Peyer's patch (tissue), 4 donors: ENCODE measurements at regions not wholly inside any gene's neighbourhood (a gene's known extent, or its start where the extent isn't known, plus 50 kb on each side); places are given as distances from the start of the nearest gene placed in this dataset.

ENCODE experiments used
- DNase-seq, 3 donors: peaks; one replicate each; pipeline ENCODE4 v3.0.0-alpha.2; 2017 to 2019
- H3K27ac ChIP-seq, 4 donors: fragments of 200-600 bp; sonication (generic); one replicate each; pipeline ENCODE4 v1.5.1; 2016 to 2019
- H3K27me3 ChIP-seq, 2 donors: fragments of 200-600 bp; sonication (generic); one replicate each; pipeline ENCODE4 v1.5.1; 2019
- H3K36me3 ChIP-seq, 3 donors: fragments of 200-600 bp; sonication (generic); one replicate each; pipeline ENCODE4 v1.5.1; 2016 to 2019
- H3K4me1 ChIP-seq, 4 donors: fragments of 200-600 bp; sonication (generic); one replicate each; pipeline ENCODE4 v1.5.1; 2016 to 2019
- H3K4me3 ChIP-seq, 4 donors: fragments of 200-600 bp; sonication (generic); 1 replicate in 3 of 4; 2 replicates in 1 of 4; pipeline ENCODE4 v1.5.1; 2016 to 2019; ENCODE audit warnings: mild to moderate bottlenecking in 1 of 4
- H3K9me3 ChIP-seq, 4 donors: fragments of 200-600 bp; sonication (generic); one replicate each; pipeline ENCODE4 v1.5.1; 2016 to 2019; ENCODE audit warnings: mild to moderate bottlenecking in 1 of 4
- CTCF ChIP-seq, 6 experiments: fragments of 450-650 bp in 4 of 6; fragments of 200-600 bp in 2 of 6; sonication (generic) in 1 of 6; IDR thresholded peaks; one replicate each; pipeline ENCODE4 v1.5.1; 2017 to 2019; ENCODE audit warnings: antibody characterized with exemption in 6 of 6, mild to moderate bottlenecking in 3 of 6, moderate library complexity in 1 of 6
- POLR2A ChIP-seq, 2 donors: fragments of 450-650 bp; IDR thresholded peaks; one replicate each; pipeline ENCODE4 v1.5.1; 2017; ENCODE audit warnings: antibody characterized with exemption in 2 of 2, mild to moderate bottlenecking in 2 of 2, moderate library complexity in 2 of 2

- no peak for TF ChIP-seq CTCF (IDR thresholded peaks at IDR 0.05)
- TF ChIP-seq POLR2A (IDR thresholded peaks at IDR 0.05), result no peak
- H3K27me3 ChIP-seq, result no peaks in the 10 kb centered on the region
- H3K27ac ChIP-seq, result peak overlapping the region in 1 of 4 donors; percentile 57
- H3K4me3 ChIP-seq, result no peak overlapping the region
- peaks cover 0 to 4% (median 0%) of the 10 kb centered on the region in 4 donors for H3K4me1 ChIP-seq
- no peaks in the 10 kb centered on the region for H3K9me3 ChIP-seq
- no peak for DNase-seq
- no peaks in the 10 kb centered on the region for H3K36me3 ChIP-seq
Measured at GRCh38 chr10:78937393-78937792, 131.4 kb upstream of the ZMIZ1 start.

DNA sequence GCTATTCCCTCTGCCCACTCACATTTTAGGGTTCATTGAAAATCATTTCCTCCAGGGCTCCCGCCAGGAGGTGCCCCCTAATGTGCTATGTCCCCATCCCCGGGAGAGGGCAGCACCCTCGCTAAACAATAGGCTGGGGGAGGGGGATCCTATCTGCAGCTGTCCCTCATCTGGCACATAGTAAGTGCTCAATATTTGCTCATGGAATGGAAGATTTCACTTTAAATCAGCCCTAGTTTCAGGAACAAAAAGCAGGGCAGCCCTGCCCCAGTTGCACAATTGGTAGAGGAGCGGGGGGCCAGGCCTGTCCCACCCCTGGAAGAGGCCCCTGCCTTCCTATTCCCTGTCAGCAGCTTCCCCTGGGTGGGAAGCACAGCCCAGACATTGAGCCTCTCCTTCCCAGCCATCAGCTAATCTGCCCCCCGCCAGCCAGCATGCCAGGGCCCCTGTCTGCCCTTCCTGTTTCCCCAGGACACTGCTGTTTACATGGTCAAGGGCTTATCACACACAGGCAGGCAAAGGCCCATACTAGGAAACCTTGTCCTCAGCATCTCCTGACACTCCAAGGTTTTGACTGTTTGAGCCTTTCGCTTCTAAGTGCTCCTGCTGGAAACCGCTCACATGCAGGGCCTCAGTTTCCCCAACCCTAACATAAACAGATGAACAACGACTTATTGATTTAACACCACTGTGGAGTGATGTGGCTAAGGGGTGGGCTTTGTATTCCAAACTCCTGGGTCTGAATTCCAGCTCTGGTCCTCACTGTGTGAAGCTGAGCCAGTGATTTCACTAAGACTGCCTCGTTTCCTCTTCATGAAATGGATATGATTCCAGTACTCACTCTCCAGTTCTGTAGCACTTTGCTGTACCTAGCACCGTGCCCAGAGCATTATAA lies 130.7 kb upstream of the ZMIZ1 start:
- DNase-seq, result no peak
- H3K27ac ChIP-seq, result no peak overlapping the region
- no peaks in the 10 kb centered on the region for H3K27me3 ChIP-seq
- TF ChIP-seq CTCF (IDR thresholded peaks at IDR 0.05) (peak in 2 of 6 experiments; percentile 5 to 9), POLR2A (IDR thresholded peaks at IDR 0.05) (no peak)
- no peaks in the 10 kb centered on the region for H3K36me3 ChIP-seq
- H3K4me3 ChIP-seq, result no peak overlapping the region
- peaks cover 0 to 4% (median 0%) of the 10 kb centered on the region in 4 donors for H3K4me1 ChIP-seq
- H3K9me3 ChIP-seq, result no peaks in the 10 kb centered on the region

- DNase-seq, result no peak
- no peaks in the 10 kb centered on the region for H3K36me3 ChIP-seq
- no peaks in the 10 kb centered on the region for H3K9me3 ChIP-seq
- H3K4me3 ChIP-seq, result no peak overlapping the region
- H3K27me3 ChIP-seq, result no peaks in the 10 kb centered on the region
- peaks cover 0 to 4% (median 0%) of the 10 kb centered on the region in 4 donors for H3K4me1 ChIP-seq
- no peak overlapping the region for H3K27ac ChIP-seq
- TF ChIP-seq CTCF (IDR thresholded peaks at IDR 0.05) (no peak), POLR2A (IDR thresholded peaks at IDR 0.05) (no peak)
Measured at GRCh38 chr10:78938695-78939672, 129.8 kb upstream of the ZMIZ1 start.

DNA sequence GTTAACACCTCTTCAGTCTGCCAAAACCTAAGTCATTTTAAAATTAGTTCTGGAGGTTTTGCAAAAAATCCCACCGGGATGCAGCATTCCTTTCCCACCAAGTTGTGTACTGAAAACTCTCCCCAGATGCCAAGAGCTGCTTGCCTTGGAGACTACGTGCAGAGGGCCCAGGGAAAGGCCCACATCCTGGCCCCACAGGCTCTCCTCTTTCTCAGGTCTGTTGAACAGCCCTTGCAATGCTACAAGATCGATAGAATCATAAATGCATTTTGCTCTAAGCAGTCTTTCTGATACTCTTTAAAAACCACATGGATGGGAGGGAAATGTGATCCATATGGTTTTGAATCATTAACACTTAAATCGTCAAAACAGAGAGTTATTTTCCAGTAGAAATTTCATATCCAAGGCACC lies 126.7 kb upstream of the ZMIZ1 start:
- no peak overlapping the region for H3K4me3 ChIP-seq
- TF ChIP-seq POLR2A (IDR thresholded peaks at IDR 0.05) (no peak), CTCF (IDR thresholded peaks at IDR 0.05) (no peak)
- H3K27ac ChIP-seq, result no peak overlapping the region
- H3K36me3 ChIP-seq, result no peaks in the 10 kb centered on the region
- no peak for DNase-seq
- peaks cover 0 to 14% (median 0%) of the 10 kb centered on the region in 4 donors for H3K4me1 ChIP-seq
- no peaks in the 10 kb centered on the region for H3K27me3 ChIP-seq
- no peaks in the 10 kb centered on the region for H3K9me3 ChIP-seq

GRCh38 chr10:78944723-78945312 lies 123.9 kb upstream of the ZMIZ1 start:
- H3K36me3 ChIP-seq, result no peaks in the 10 kb centered on the region
- H3K4me1 ChIP-seq, result peaks cover 0 to 12% (median 0%) of the 10 kb centered on the region in 4 donors
- TF ChIP-seq POLR2A (IDR thresholded peaks at IDR 0.05), result no peak
- no peak for TF ChIP-seq CTCF (IDR thresholded peaks at IDR 0.05)
- H3K27me3 ChIP-seq, result no peaks in the 10 kb centered on the region
- no peak overlapping the region for H3K4me3 ChIP-seq
- peak overlapping the region; percentile 7 to 68 (median 33) for H3K27ac ChIP-seq
- peak in 2 of 3 donors; percentile 20 to 60 for DNase-seq
- no peaks in the 10 kb centered on the region for H3K9me3 ChIP-seq
